T follicular helper cell (primary cell): ENCODE measurements at regions not wholly inside any gene's neighbourhood (a gene's known extent, or its start where the extent isn't known, plus 50 kb on each side); places are given as distances from the start of the nearest gene placed in this dataset.
"Not testable (repeated sequence)": the region's sequence is repeated elsewhere in the genome, so short reads cannot be mapped to it uniquely, and the experiment has no call there.

Experiments used
- DNase-seq: peaks from one replicate; pipeline ENCODE4 v3.0.0-alpha.2; 2020; ENCODE audit warnings: low read depth

- no peak for DNase-seq
These were observed 887.4 kb downstream of the TMTC2 start for GRCh38 chr12:83574142-83574541.

- DNase-seq, result no peak
These were observed 887.0 kb downstream of the TMTC2 start for GRCh38 chr12:83573671-83574070.

- DNase-seq, result no peak
These were observed 872.9 kb downstream of the TMTC2 start for GRCh38 chr12:83559650-83560049.

- DNase-seq, result not testable (repeated sequence)
These were observed 869.3 kb downstream of the TMTC2 start for GRCh38 chr12:83556040-83556439.

- DNase-seq, result no peak
These were observed 854.7 kb downstream of the TMTC2 start for GRCh38 chr12:83541446-83541845.

GRCh38 chr12:83538361-83538965, 851.8 kb downstream of the TMTC2 start:
- DNase-seq, result no peak

- DNase-seq, result no peak
These were observed 850.8 kb downstream of the TMTC2 start for GRCh38 chr12:83537428-83538053.

- no peak for DNase-seq
These were observed 849.8 kb downstream of the TMTC2 start for GRCh38 chr12:83536496-83536895.

- no peak for DNase-seq
These were observed 841.9 kb downstream of the TMTC2 start for GRCh38 chr12:83528571-83528970.

- DNase-seq, result no peak
These were observed 841.1 kb downstream of the TMTC2 start for GRCh38 chr12:83527810-83528209.

- no peak for DNase-seq
These were observed 828.8 kb downstream of the TMTC2 start for GRCh38 chr12:83515306-83516026.

- DNase-seq, result no peak
These were observed 827.7 kb downstream of the TMTC2 start for GRCh38 chr12:83514372-83514771.

- no peak for DNase-seq
These were observed 820.1 kb downstream of the TMTC2 start for GRCh38 chr12:83506841-83507240.

- no peak for DNase-seq
These were observed 818.9 kb downstream of the TMTC2 start for GRCh38 chr12:83505586-83505985.

GRCh38 chr12:83499894-83500293, 813.2 kb downstream of the TMTC2 start:
- DNase-seq, result not testable (repeated sequence)

- no peak for DNase-seq
These were observed 791.0 kb downstream of the TMTC2 start for GRCh38 chr12:83477696-83478095.

GRCh38 chr12:83476695-83477690, 790.3 kb downstream of the TMTC2 start:
- no peak for DNase-seq

- no peak for DNase-seq
These were observed 789.3 kb downstream of the TMTC2 start for GRCh38 chr12:83476006-83476405.

- no peak for DNase-seq
These were observed 787.7 kb downstream of the TMTC2 start for GRCh38 chr12:83474369-83474768.

- no peak for DNase-seq
These were observed 786.8 kb downstream of the TMTC2 start for GRCh38 chr12:83473408-83474095.

GRCh38 chr12:83472772-83473171, 786.1 kb downstream of the TMTC2 start:
- DNase-seq, result no peak
